Neural crest cell (in vitro differentiated cells): ENCODE measurements at regions not wholly inside any gene's neighbourhood (a gene's known extent, or its start where the extent isn't known, plus 50 kb on each side); places are given as distances from the start of the nearest gene placed in this dataset.

Experiments used
- DNase-seq: peaks from one replicate; pipeline ENCODE4 v3.0.0; 2021; ENCODE audit warnings: low read depth, mixed read lengths, low spot score
- H3K27ac Mint-ChIP-seq: one replicate; pipeline ENCODE4 v1.8.0; 2021; ENCODE audit warnings: mild to moderate bottlenecking, mixed read lengths; ENCODE audit not compliant: unreplicated experiment
- H3K27me3 Mint-ChIP-seq: 2 replicates; pipeline ENCODE4 v1.8.0; 2021; ENCODE audit warnings: low read depth, mild to moderate bottlenecking, mixed read lengths
- H3K36me3 Mint-ChIP-seq: 2 replicates; pipeline ENCODE4 v1.8.0; 2021; ENCODE audit warnings: low read depth, mild to moderate bottlenecking, mixed read lengths
- H3K4me1 Mint-ChIP-seq: 2 replicates; pipeline ENCODE4 v1.8.0; 2021; ENCODE audit warnings: mixed read lengths
- H3K4me3 Mint-ChIP-seq: one replicate; pipeline ENCODE4 v1.8.0; 2021; ENCODE audit warnings: mild to moderate bottlenecking, mixed read lengths
- H3K9me3 Mint-ChIP-seq: 2 replicates; pipeline ENCODE4 v1.8.0; 2021; ENCODE audit warnings: mixed read lengths
- TF ChIP-seq, protein P1 (sequence below): fragments of 200-600 bp; sonication (generic); conservative IDR thresholded peaks from 2 replicates; pipeline ENCODE4 v1.5.0; 2021; ENCODE audit warnings: antibody characterized with exemption, mild to moderate bottlenecking

DNA sequence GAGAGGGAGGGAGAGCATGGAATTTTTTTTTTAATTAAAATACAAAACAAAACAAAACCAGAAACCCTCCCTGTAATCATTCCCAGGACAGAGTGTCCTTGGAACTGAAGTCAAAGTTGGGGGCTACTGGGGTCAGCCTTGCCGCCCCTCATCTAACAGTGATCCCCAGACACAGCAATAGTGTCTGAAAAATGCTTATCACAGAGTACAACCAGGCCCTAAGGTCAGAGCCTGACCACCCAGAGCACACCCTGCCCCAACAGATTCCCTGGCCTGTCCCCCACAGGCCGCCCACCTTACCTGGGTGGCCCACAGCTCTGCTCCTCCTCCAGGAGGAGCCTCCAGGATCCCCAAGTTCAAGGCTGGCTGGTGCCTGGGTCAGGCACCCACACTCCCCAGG is 101.6 kb upstream of the LINGO1 start:
- no peak for DNase-seq
- Mint-ChIP-seq H3K36me3 (no peaks in the 10 kb centered on the region), H3K27me3 (peaks cover 23% of the 10 kb centered on the region), H3K4me3 (no peak overlapping the region), H3K9me3 (no peaks in the 10 kb centered on the region), H3K27ac (no peak overlapping the region), H3K4me1 (peaks cover 4% of the 10 kb centered on the region)
- TF ChIP-seq, protein P1, sequence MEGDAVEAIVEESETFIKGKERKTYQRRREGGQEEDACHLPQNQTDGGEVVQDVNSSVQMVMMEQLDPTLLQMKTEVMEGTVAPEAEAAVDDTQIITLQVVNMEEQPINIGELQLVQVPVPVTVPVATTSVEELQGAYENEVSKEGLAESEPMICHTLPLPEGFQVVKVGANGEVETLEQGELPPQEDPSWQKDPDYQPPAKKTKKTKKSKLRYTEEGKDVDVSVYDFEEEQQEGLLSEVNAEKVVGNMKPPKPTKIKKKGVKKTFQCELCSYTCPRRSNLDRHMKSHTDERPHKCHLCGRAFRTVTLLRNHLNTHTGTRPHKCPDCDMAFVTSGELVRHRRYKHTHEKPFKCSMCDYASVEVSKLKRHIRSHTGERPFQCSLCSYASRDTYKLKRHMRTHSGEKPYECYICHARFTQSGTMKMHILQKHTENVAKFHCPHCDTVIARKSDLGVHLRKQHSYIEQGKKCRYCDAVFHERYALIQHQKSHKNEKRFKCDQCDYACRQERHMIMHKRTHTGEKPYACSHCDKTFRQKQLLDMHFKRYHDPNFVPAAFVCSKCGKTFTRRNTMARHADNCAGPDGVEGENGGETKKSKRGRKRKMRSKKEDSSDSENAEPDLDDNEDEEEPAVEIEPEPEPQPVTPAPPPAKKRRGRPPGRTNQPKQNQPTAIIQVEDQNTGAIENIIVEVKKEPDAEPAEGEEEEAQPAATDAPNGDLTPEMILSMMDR: no peak

DNA sequence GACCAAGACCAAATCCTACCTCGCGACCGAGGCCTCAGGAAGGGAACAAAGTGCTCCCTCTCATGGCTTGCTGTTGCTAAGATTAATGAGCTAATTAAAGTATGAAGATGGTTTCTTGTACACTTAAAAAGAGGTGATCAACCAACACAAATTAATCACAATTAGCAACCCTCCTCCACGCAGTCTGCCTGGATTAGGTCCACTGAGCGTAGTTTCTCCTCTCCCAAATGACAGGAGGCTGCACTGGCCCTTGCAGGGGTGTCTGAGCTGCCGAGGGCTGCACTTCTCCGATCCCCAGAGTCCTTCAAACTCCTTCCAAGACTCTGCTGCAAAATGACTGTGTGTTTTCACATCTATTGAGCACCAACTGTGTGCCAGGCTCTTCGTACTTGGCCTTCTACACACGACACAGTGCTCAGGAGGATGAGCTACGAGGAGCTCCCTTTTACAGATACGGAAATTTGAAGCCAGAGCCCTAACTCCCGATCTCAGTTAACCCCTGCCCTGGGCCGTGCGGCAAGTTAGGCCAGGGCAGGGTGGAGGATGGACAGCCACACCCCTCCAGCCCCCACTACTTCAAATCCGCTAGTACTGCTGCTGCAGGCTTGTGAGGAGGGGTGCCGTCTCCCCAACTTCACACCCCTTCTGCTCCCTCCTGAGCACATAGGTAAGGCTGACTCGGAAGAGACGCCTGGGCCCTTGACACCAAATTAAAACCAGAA is 101.0 kb upstream of the LINGO1 start:
- H3K27ac Mint-ChIP-seq: no peak overlapping the region
- H3K36me3 Mint-ChIP-seq: no peaks in the 10 kb centered on the region
- no peak for DNase-seq
- no peak overlapping the region for H3K4me3 Mint-ChIP-seq
- no peaks in the 10 kb centered on the region for H3K4me1 Mint-ChIP-seq
- H3K9me3 Mint-ChIP-seq: no peaks in the 10 kb centered on the region
- TF ChIP-seq, protein P1: no peak
- H3K27me3 Mint-ChIP-seq: peaks cover 19% of the 10 kb centered on the region

DNA sequence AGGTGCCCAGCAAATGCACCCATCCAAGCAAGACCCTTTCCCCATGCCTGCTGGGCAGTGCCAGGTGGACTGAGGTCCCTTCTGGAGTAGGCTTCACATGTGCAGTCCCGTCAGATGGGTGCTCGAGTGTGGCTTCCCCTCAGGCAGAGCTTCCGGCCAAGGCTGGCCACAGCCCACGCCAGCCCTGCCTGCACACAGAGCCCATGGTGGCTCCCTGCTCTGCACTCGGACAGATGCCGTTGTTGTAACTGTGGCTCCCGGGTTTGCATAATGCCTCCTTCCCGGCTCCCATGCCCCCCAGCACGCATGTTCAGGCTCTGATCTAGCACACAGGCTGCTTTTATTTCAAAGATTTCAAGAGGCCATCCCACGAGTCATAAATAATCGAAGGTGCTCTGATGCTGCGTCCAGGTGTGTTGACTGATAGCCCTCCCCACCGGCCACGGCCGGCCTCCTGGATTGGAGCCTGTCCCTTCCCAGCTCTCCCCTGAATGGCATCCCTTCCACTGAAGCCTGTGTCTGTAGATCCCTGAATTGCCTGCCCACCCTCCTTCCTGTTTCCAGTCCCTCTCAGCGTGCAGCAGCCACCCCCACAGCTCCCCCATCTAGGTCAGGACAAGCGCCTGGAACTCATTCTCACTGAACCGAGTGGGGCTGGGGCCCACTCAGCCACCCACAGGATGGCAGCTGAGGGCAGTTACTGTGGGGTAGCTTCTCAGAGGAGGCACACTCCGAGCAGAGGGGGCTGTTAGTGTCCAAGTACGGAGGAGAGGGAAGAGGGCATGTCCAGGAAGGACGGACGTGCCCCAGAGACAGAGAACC is 100.0 kb upstream of the LINGO1 start:
- no peaks in the 10 kb centered on the region for H3K36me3 Mint-ChIP-seq
- no peaks in the 10 kb centered on the region for H3K9me3 Mint-ChIP-seq
- peaks cover 9% of the 10 kb centered on the region for H3K27me3 Mint-ChIP-seq
- TF ChIP-seq, protein P1: no peak
- no peak for DNase-seq
- H3K4me3 Mint-ChIP-seq: no peak overlapping the region
- H3K4me1 Mint-ChIP-seq: no peaks in the 10 kb centered on the region
- H3K27ac Mint-ChIP-seq: peak overlapping the region; percentile 57

DNA sequence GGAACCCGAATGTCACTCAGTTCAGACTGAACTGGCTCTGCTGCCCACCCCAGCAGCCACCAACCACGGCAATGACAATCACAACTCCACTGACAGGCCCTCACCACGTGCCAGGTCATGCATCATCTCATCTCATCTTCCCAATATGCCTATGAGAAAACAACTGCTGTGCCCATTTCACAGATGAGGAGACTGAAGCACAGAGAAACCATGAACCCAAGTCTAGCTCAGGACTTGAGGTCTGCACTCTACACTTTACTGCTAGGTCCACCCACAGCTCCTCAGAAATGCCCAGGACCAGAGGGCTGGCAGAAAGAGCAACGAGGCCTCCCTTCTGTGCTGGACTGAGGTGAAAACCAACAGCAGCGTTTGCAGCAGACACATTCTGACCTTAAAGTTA is 99.2 kb upstream of the LINGO1 start:
- Mint-ChIP-seq H3K27me3 (peaks cover 1% of the 10 kb centered on the region), H3K4me1 (no peaks in the 10 kb centered on the region), H3K4me3 (no peak overlapping the region), H3K9me3 (no peaks in the 10 kb centered on the region), H3K36me3 (no peaks in the 10 kb centered on the region), H3K27ac (no peak overlapping the region)
- DNase-seq: no peak
- TF ChIP-seq, protein P1: no peak

DNA sequence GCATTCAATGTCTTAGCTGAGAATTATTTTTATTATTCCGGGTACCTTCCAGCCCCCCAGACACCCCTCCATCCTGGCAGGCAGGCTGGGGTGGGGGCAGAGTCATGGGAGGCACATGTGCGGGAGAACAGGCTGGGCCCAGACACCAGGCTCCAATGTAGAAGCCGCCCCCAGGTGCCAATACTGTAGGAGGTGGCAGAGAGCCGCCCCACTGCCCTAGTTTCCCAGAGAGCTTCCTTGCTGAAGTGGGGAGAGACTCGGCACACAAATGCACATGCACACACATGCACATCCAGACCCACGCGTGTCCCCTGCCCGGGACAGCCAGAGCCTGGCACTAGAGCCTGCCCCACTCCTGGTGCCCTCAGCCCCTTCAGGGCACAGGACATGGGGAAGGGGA is 98.4 kb upstream of the LINGO1 start:
- H3K4me1 Mint-ChIP-seq: no peaks in the 10 kb centered on the region
- no peak overlapping the region for H3K27ac Mint-ChIP-seq
- H3K27me3 Mint-ChIP-seq: no peaks in the 10 kb centered on the region
- H3K4me3 Mint-ChIP-seq: no peak overlapping the region
- DNase-seq: no peak
- H3K36me3 Mint-ChIP-seq: no peaks in the 10 kb centered on the region
- no peaks in the 10 kb centered on the region for H3K9me3 Mint-ChIP-seq
- TF ChIP-seq, protein P1: no peak
